Right renal cortex interstitium (tissue), 3 donors: ENCODE measurements at regions not wholly inside any gene's neighbourhood (a gene's known extent, or its start where the extent isn't known, plus 50 kb on each side); places are given as distances from the start of the nearest gene placed in this dataset.
"Not testable (repeated sequence)": the region's sequence is repeated elsewhere in the genome, so short reads cannot be mapped to it uniquely, and the experiment has no call there.

ENCODE experiments used
- DNase-seq, 3 donors: peaks; one replicate each; pipeline ENCODE4 v3.0.0-alpha.2; 2013; ENCODE audit warnings: low read depth in 3 of 3, low spot score in 2 of 3

DNA sequence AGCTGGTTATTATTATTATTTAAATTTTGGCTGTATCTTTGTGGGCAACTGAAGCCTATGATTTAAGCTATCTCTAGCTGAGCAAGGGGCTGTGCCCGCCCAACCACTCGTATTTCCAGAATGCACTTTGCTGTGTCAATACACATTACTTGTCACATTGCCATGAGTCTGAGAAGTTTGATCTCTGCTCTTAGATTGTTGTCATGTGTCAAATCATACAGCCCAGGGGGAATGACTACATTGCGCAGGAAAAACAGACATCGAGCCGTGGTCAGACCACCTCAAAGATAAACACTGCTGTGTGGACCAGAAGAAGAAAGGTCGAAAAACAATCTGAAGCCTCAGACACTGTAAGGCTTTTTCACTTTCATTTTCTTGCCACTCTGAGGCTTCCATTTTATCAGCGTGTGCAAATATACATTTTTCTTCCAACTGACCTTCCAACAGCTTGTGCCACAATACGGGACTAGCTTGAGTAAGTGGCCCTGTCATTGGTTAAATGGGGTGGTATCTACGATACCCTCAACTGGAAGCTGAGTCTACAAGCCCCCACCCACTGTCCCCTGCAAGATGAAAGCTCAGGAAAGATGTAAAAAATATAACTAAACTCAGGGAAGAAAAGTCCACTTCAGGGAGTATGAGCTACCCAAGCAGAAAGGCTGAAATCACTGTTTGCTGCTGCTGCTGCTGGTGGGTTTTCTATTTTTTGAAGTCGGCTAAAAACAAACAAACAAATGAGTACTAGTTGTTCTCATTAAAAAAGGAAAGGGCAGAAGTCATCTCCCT is 603.0 kb downstream of the BNC2 start:
- DNase-seq = no peak

DNA sequence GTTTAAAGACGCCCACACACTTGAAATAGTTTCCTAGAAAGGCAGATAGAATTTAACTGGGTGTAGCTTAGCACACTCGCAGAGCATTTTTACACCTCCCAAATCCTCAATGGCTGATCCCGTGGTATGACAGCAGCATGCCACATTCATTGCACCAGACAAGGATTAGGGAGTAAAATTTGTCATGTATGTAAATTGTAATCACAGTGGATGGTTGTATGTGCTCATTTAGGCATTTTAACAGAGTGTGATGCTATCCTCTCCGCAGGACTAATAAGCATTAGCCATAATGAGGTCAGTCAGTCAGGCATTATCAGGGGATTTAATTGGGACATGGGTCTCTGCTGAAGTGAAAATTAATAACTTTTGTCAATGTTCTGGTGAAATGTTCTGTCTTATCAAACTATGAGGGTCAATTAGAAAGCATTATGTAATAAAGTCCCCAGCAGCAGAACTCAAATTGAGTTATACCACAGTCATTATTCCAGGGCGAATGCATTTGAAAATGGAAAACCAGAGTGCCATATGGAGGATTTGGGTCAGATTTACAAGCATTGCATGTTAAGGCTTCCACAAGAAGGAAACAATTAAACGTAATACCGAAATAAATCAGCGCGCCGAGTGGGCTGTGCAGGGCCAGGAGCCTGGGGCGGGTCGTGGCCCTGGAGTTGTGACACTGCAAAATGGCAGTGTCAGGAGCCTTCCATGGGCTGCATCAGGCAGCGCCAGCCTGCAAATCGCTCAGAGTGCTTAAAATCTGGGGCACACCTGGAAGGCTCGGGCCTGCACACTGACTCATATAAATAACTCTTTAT is 602.2 kb downstream of the BNC2 start:
- no peak for DNase-seq

DNA sequence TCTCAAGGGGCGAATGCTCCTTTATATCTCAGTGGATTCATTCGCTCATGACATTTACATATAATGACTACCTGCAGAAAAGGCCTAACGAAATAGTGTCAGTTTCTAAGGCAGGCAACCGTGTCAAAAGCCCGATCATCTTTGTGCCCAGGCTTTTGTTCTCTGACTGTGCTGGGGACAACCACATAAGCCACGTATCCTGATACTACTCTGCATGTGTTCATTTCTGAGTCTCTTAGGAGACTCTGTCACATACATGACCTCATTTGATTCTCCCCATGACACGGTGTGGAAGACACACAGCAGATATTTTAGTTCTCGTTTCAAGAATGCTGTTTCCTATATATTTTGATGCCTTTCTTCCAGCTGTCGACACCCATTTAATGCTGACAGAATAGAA is 598.5 kb downstream of the BNC2 start:
- no peak for DNase-seq

DNA sequence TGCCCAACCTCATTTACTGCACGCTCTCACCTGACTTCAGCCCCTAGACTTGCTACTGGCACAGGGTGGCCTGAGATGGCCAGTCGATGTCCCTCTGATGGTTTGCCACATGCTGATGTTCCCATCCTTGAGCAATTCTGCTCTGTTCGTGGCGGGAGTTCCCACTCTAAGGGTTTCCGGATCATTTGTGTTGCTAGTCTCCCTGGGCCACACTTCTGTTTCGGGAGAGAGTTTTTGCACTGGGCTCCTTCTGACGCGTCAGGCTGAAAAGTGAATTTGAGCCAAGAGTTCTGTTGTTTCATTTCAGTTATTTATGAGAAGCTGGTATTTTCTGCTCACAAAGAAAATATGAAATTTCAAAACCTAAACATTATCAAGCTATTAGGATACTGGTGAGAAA is 597.7 kb downstream of the BNC2 start:
- DNase-seq = no peak

DNA sequence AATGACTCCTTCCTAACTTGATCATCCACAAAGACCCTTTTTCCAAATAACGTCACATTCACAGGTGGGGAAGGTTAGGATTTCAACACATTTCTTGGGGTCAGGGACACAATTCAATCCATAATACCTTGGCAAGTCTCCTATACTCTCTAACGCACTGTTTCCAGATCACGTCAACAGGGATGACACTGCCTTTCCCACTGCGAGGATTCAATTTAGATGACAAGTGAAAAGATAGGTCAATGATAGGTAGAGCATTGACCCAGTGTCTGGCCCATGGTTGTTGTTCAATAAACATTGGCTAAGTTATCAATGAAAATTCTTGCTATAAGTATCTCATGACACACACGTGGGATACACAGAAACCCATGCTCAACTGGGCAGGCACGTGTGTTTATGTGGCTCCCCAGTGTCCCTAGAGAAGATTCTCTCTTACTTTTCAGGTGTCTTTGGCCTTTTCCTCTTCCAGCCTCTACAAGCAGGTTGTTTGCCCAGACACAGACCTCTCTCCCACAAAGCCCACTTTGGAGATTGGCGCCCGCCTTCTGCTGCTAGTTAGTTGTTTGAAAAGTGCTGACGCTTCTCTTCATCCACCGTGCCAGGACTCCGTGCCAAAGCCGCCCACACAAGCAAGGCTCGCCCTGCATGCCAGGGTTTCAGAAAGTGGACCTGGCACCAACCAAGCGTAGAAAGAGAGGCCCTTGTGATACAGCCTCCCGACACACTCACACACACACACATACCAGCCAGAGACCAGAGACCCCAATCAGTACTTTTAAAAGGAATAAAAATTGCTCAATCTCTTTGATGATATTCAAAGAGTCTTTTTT is 594.5 kb downstream of the BNC2 start:
- DNase-seq = no peak

DNA sequence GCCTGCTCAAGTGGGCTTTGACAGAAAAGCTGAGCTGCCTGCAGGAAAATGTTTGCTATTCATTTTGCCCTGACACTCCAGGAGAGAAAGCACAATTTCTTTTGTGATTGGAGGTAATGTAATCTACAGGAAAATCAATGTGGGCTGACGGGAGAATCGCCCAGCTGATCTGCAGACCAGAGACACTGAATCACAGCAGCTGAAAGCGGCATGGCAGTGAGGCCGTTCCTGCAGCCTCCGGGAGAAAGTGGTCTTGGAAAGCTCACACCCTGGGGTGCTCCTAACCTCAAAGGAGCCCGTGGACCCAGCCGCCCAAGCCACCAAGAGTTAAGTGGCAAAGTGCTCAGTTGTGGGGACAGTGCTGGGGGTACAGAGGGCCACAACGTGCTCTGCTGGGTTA is 593.6 kb downstream of the BNC2 start:
- DNase-seq = no peak

DNA sequence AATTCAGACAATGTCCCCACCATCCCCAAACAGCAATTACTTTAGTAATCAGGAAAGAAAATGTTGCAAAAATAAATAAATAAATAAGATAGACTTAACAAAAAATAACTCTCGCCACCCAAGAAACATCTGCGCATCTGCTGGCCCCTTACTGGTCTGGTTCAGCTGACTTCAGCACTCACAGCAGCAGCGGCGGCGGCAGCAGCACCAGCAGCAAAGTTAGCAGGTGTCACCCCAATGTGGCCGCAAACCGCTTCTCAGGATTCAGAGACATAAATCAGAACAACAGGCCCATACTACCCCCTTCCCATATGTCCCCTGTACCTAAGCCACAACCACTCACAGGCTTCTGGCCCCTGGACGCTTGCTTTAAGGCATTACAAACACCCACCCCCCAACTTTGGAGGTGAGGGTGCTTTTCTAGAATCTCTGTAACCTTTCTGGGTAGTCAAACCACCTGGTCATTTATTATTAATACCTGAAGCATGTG is 593.0 kb downstream of the BNC2 start:
- no peak for DNase-seq

DNA sequence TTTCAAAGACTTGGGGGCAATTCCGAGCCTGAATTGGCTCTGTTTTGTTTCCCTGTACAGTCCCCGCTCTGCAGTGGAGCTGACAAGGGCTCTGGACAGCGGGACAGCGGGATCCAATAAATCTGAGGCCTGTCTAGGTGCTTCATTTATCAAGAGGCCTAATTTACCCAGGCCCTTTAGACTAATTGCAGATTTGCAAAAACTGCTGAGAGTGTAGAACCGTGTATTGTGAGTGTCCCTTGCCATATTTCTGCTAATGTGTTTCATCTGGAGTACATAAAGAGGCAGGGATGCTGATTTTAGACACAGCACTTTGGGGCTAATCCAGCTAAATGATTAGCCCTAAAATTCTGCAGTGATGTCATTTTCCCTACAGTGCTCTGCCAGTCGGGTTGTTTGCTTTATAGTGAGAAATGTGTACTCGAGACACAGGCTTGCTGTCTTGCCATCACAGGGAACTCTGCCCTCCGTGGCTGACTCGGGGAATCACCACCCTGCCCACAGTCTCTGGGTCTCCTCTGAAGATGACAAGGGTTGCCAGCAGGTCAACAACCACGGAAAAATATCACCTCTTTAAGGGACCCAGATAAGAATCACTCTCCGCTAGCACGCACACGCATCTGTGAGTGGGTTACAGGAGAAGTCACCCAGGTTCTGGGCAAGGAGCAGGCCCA is 592.0 kb downstream of the BNC2 start:
- no peak for DNase-seq

DNA sequence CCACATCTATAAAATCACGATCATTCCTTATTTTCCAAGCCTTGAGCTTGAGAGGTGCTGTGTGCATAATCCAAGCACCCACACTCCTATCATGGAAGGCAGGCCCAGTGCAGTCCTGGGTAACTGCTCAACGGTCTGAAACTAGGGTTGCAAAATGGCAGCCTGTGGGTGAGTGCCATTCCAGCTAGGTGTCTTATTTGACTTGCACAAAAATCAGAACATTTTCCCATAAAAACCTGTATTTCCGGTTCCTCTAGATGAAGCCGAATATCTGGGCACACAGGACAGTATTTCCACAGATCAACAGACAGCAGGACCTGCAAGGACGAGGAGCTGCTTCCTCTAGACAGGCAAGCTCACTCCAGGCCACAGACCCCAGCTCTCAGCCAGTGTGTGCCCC is 588.8 kb downstream of the BNC2 start:
- DNase-seq = no peak

DNA sequence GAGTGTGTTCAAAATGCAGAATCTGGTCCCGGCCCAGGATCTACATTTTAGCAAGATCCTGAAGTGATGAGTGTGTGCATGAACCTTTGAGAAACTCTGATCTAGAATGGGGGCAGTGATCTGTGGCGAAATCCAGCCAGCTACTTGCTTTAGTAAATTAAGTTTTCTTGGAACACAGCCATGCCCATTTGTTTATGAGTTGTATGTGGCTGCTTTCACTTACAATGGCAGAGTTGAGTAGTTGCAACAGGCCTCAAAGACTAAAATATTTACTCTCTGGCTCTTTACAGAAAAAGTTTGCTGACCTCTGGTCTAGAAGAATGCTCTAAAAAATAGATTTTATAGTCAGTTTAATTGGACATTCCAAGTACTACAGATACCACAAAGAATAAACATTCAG is 588.3 kb downstream of the BNC2 start:
- DNase-seq = no peak

DNA sequence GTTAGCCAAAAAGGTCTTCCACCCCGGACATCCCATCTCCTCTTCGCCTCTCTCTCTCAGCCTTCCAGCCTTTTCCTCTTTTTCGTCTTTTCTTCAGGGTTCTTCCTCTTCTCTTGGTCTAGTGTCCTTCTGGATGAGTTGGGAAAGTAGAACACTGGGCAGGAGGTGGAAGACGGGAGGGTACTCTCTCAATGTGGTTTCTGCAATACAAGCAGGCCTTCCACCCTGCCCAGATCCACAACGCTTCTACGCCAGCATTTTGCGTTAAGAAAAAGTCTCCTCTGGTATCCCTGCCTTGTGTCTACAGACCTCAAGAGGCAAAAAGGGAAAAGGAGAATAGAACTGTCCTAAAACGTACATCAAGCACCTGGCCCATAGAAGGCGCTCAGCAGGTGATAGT is 587.8 kb downstream of the BNC2 start:
- no peak for DNase-seq

DNA sequence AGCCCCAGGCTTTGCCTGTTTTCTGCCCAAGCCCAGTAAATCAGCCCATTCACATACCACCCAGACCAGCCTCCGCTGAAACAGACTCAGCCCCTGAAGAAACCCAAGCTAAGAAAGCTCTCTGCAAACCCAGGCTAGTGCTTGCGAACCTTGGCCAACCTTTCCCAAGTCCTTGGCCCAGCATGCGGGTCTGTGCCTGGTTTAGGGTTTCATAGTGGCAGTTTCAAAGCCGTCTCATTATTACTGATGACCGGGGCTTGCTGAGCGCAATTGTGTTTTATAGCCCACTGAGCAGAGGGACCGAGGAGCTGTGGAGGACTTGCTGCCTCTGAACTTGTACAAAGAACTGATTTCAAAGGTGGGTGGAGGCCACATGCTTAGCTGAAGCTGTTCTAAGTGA is 584.3 kb downstream of the BNC2 start:
- no peak for DNase-seq

DNA sequence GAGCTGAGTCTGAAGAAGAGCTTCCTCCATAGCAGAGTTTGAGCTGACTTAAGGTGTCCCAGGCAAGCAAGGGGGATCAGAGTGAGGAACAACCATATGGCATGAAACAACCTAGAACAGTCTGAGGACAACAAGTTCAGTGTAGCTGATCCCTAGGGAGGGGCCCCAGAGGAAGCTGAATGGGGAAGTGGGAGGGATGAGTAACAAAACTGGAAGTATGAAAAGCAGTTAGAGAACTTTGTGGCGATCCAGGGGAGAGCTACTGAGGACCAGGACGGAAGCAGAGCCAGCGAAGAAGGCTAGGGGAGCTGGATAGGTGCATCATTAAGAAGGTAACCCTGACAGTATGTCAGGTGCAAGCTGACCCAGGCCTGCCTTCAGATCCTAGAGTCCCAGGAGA is 580.8 kb downstream of the BNC2 start:
- no peak for DNase-seq

DNA sequence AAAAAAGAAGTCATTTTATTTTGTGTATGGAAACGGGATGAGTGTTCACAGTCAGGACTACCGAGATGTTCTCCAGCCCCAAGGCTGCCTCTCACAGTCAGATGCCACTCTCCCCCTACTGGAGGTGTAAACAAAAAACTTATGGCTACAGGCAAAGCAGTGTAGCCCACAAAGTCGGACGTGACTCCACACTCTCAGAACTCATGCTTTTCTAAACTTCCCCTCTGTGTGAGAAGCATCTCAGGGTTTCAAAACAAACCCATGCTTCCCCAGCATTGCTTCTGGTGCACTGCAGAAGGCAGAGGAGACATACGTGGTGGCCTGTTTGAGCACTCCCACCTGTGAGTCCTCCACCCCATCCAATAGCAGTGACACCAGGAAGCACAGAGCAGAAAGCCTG is 580.3 kb downstream of the BNC2 start:
- DNase-seq = no peak

DNA sequence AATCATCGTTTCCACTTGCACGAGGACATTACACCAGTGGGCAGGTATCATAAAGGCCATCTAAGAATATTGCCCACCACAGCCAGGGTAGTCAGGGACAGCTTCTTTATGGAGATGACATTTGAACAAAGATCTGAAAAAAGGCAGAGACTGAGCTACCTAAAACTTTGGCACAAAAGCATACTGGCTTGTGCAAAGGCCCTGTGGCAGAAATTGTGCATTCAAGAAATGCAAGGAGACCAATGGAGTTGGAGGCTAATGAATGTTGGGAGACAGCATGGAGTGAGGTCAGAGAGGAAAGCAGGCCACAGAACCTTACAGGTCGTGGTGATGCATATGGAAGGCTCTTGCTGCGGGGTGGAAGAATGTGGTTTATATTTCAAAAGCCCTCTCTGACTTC is 578.5 kb downstream of the BNC2 start:
- no peak for DNase-seq

DNA sequence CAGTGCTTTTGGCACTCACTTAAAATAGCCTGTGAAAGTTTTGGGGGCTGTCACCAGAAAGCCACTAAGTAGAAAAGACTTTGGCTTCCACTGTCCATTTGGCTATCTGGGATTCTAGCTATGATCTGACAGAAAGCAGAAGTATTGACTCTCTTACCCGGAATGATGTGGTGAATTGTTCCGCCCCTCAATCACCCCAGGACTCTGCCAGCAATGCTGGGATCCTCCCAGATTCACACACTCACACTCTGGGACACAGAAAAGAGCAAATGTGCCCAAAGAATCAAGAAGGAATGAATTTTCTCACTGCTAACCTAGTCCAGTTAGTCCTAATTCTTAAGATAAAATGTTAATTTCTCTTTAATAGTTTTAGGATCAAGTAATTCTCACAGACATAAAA is 576.9 kb downstream of the BNC2 start:
- no peak for DNase-seq

DNA sequence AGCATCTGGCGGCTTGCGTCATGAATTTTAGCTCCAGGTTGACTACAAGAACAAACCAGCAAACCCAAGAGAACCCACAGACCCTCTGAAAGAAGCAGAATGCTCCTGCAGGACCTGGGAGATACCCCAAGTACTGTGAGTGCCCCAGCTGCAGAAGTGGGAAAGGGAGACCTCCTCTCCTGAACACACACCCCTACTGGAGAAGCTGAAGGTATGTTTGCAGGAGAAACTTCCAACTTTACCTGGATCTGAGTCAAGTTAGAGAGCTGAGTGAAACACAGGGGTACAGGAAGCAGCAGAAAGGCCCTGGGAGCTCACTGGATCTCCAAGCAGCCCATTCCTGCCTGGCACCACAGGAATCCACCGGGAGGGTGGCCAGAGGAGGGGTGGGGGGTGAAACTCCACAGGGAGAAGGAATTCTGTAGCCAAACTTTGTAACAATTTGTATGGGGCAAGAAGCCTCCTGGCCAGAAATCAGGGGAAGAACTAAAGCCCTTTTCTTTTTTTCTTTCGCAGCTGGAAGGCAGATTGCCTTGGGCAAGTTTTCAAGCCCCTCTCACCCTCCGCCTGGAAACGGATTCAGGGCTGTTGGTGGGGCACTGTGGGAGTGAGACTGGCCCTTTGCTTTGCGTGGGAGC is 576.2 kb downstream of the BNC2 start:
- no peak for DNase-seq

DNA sequence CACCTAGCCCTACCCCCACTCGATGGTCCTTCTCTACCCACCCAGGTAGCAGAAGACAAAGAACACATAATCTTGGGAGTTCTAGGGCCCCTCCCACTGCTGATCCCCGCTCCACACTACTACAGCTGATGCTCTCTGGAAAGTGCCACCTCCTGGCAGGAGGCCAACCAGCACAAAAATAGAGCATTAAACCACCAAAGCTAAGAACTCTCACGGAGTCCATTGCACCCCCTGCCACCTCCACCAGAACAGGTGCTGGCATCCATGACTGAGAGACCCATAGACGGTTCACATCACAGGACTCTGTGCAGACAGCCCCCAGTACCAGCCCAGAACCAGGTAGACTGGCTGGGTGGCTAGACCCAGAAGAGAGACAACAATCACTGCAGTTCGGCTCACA is 575.5 kb downstream of the BNC2 start:
- not testable (repeated sequence) for DNase-seq

DNA sequence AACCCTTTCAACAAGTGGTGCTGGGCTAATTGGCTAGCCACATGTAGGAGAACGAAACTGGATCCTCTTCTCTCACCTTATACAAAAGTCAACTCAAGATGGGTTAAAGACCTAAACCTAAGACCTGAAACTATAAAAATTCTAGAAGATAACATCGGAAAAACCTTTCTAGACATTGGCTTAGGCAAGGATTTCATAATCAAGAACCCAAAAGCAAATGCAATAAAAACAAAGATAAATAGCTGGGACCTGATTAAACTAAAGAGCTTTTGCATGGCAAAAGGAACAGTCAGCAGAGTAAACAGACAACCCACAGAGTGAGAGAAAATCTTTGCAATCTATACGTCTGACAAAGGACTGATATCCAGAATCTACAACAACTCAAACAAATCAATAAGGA is 571.1 kb downstream of the BNC2 start:
- DNase-seq = not testable (repeated sequence)

DNA sequence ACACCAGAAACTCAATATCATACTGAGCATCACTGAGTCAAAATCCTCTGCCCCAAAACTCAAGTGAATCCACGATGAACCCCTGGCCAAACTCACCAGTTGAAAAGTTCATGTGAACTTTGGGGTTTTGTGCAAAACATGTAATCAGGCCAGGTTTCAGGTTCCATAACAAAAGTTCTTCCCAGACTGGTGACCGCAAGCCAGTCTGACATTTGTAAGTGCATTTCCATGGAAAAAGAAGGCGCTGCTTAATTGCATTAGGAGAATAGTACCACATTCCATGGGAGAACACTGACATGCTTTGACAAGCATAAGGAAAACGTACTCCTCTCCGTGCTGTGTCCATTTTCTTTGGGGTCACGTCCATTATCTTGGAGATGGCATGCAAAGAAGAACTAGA is 567.0 kb downstream of the BNC2 start:
- DNase-seq = no peak
